Activated CD4-positive, alpha-beta T cell treated with anti-CD3 and anti-CD28 coated beads, Interleukin-2, amount 10 ng/mL, durations not matched to agents 7 days and 5 days (primary cell): ENCODE measurements at regions not wholly inside any gene's neighbourhood (a gene's known extent, or its start where the extent isn't known, plus 50 kb on each side); places are given as distances from the start of the nearest gene placed in this dataset.

Experiments
- CTCF ChIA-PET: fragments of 350-600 bp; sonication (Branson Sonifier 250); formaldehyde crosslinking; loops from one replicate; lab custom pipeline; 2021; ENCODE audit warnings: antibody characterized with exemption; lab: Charles Lee
- POLR2A ChIA-PET: fragments of 350-600 bp; sonication (Branson Sonifier 250); formaldehyde crosslinking; loops from one replicate; lab custom pipeline; 2021; ENCODE audit warnings: antibody characterized with exemption; lab: Charles Lee
- DNase-seq: peaks from one replicate; pipeline ENCODE4 v3.0.0-alpha.2; 2020
- H3K27ac Mint-ChIP-seq: one replicate; pipeline ENCODE4 v1.8.0; 2021; ENCODE audit warnings: mild to moderate bottlenecking, moderate library complexity, mixed read lengths
- H3K27me3 Mint-ChIP-seq: one replicate; pipeline ENCODE4 v1.8.0; 2021; ENCODE audit warnings: mixed read lengths
- H3K36me3 Mint-ChIP-seq: one replicate; pipeline ENCODE4 v1.8.0; 2021; ENCODE audit warnings: low read depth, mixed read lengths
- H3K4me1 Mint-ChIP-seq: one replicate; pipeline ENCODE4 v1.8.0; 2021; ENCODE audit warnings: mixed read lengths
- H3K4me3 Mint-ChIP-seq: one replicate; pipeline ENCODE4 v1.8.0; 2021; ENCODE audit warnings: mild to moderate bottlenecking, moderate library complexity, mixed read lengths
- H3K9me3 Mint-ChIP-seq: one replicate; pipeline ENCODE4 v1.8.0; 2021; ENCODE audit warnings: mixed read lengths

GRCh38 chr6:3926150-3926482 is 76.9 kb downstream of the FAM50B start:
- H3K27me3 Mint-ChIP-seq = peaks cover 9% of the 10 kb centered on the region
- H3K4me3 Mint-ChIP-seq = no peak overlapping the region
- POLR2A ChIA-PET = no interaction called here
- DNase-seq = no peak
- no peaks in the 10 kb centered on the region for H3K9me3 Mint-ChIP-seq
- no peaks in the 10 kb centered on the region for H3K4me1 Mint-ChIP-seq
- CTCF ChIA-PET = no interaction called here
- no peaks in the 10 kb centered on the region for H3K36me3 Mint-ChIP-seq
- no peak overlapping the region for H3K27ac Mint-ChIP-seq

DNA sequence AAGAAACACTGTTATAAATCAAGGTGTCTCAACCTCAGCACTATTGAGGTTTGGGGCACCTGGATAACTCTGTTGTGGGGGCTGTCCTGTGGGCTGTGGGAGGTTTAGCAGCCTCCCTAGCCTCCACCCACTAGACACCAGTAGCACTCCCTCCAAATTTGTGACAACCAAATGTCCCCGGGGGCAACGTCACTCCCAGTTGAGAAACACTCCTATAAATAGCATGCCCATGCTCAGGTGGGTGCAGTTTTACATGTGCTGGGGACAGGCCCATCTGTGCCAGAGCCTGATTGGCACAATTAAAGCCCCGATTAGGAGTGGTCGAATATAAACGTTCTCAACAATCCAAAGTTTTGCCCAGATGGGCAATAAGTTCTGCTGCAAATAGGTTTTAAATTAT is 78.9 kb downstream of the FAM50B start:
- Mint-ChIP-seq H3K9me3 (no peaks in the 10 kb centered on the region), H3K27me3 (peaks cover 6% of the 10 kb centered on the region), H3K4me1 (no peaks in the 10 kb centered on the region), H3K4me3 (no peak overlapping the region), H3K27ac (no peak overlapping the region), H3K36me3 (no peaks in the 10 kb centered on the region)
- ChIA-PET POLR2A (no interaction called here), CTCF (no interaction called here)
- no peak for DNase-seq

DNA sequence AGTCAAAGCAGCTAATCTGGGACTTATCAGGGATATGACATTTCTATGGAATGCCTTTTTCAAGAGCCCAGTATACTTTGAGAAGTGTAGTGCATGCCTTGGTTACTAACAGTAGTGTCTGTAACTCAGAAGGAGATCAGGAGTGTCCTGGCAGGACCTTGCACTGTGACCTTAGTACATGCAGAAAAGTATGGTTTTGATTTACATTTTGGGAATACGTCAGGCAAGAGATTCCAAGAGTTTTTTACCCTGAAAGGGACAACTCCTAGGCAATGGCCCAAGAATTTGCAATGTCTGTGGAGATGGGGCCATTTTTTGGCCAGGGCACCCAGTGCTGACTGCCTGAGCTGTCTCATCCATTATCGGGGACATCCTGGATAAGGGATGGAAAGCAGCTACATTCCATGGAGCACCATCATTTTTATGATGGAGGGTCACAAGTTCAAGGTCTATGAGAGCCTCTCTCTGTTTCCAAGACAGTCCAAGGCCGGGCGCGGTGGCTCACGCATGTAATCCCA is 80.2 kb downstream of the FAM50B start:
- H3K27ac Mint-ChIP-seq = no peak overlapping the region
- H3K4me3 Mint-ChIP-seq = no peak overlapping the region
- DNase-seq = no peak
- no peaks in the 10 kb centered on the region for H3K9me3 Mint-ChIP-seq
- ChIA-PET POLR2A (no interaction called here), CTCF (no interaction called here)
- H3K4me1 Mint-ChIP-seq = no peaks in the 10 kb centered on the region
- H3K36me3 Mint-ChIP-seq = no peaks in the 10 kb centered on the region
- peaks cover 6% of the 10 kb centered on the region for H3K27me3 Mint-ChIP-seq

- H3K9me3 Mint-ChIP-seq = no peaks in the 10 kb centered on the region
- no peaks in the 10 kb centered on the region for H3K4me1 Mint-ChIP-seq
- no peak overlapping the region for H3K4me3 Mint-ChIP-seq
- H3K27me3 Mint-ChIP-seq = peaks cover 30% of the 10 kb centered on the region
- POLR2A ChIA-PET = interaction anchor here (0.6 kb wide), 1 partner anchor 81 kb away, joined by 4 read pairs; no protein-coding TSS in a partner anchor
- no peaks in the 10 kb centered on the region for H3K36me3 Mint-ChIP-seq
- CTCF ChIA-PET = interaction anchor here (1.2 kb wide), 1 partner anchor 89 kb away, joined by 3 read pairs; the partner anchor contains the start of gene FAM50B
- no peak overlapping the region for H3K27ac Mint-ChIP-seq
- DNase-seq = no peak
These were observed 88.3 kb downstream of the FAM50B start for GRCh38 chr6:3937438-3937837.

DNA sequence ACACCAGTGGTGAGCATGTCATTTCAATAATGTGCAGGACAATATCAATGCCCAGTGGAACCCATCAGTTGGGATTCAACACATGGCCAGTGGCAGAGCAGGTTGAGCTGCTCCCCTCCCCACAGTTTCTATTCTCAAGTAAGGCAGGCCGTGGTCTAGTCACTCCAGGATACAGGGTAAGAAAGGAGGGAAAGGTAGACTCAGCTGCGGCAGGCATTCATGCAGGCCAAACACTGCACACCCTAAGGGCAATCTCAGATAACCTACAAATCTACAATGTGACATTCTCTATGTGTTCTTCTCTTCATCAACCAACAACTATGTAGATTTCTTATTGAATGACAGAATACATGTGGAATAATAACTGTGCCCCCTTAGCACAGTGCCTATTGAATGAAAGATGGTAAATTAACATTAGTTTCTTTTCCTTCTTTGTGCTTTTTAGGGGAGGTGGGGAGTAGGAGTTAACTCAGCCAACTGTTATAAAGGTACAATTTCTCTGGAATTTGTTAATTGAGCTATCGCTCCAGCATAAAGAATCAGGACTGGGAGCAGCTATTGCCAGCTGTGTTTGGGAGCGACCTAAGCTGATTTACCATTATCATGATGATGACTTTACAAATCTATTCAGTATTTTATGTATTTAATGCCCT is 89.7 kb downstream of the FAM50B start:
- Mint-ChIP-seq H3K36me3 (no peaks in the 10 kb centered on the region), H3K9me3 (no peaks in the 10 kb centered on the region), H3K27me3 (peaks cover 31% of the 10 kb centered on the region), H3K27ac (no peak overlapping the region), H3K4me1 (peaks cover 3% of the 10 kb centered on the region), H3K4me3 (no peak overlapping the region)
- ChIA-PET POLR2A (no interaction called here), CTCF (interaction anchor here (1.2 kb wide), 1 partner anchor 90 kb away, joined by 3 read pairs; the partner anchor contains the start of gene FAM50B)
- no peak for DNase-seq

DNA sequence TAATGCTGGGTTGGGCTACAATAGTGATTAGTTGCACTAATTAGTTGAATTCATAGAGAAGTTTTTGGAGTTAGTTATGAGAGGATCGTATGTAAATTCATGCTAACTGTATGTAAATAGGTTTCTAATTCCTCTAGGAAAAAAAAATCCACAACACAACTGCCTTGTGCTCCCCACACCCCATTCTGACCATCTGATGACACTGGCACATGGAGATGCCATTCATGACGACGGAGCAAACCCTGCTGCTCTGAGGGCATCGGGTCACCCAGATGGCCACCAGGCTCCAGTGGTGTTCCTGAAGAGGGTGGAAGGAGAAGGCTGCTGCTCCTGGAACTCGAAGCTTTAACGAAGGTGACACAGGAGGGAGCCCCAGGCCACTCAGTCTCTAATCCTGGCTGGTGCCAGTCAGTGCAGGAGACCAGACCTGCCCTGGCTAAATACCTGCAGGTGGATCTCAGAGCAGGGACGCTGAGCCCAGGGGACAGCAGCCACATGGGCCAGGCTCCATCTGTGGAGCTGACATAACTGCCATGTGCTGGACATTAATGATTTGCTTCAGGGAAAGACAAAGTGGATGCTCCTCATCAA is 90.3 kb downstream of the FAM50B start:
- no peak overlapping the region for H3K27ac Mint-ChIP-seq
- H3K27me3 Mint-ChIP-seq = peaks cover 35% of the 10 kb centered on the region

GRCh38 chr6:3939964-3940363 is 90.8 kb downstream of the FAM50B start:
- no peak overlapping the region for H3K27ac Mint-ChIP-seq
- CTCF ChIA-PET = interaction anchor here (1.7 kb wide), 1 partner anchor 10 kb away, joined by 6 read pairs; no protein-coding TSS in a partner anchor
- H3K4me3 Mint-ChIP-seq = no peak overlapping the region
- no peaks in the 10 kb centered on the region for H3K9me3 Mint-ChIP-seq
- H3K4me1 Mint-ChIP-seq = peaks cover 3% of the 10 kb centered on the region
- POLR2A ChIA-PET = no interaction called here
- no peaks in the 10 kb centered on the region for H3K36me3 Mint-ChIP-seq
- peaks cover 40% of the 10 kb centered on the region for H3K27me3 Mint-ChIP-seq
- DNase-seq = no peak

More for the DNA sequence above, 90.3 kb downstream of the FAM50B start:
- Mint-ChIP-seq H3K4me3 (no peak overlapping the region), H3K36me3 (no peaks in the 10 kb centered on the region), H3K4me1 (peaks cover 3% of the 10 kb centered on the region), H3K9me3 (no peaks in the 10 kb centered on the region)
- DNase-seq = no peak
- CTCF ChIA-PET = interaction anchor here (1.7 kb wide), 1 partner anchor 11 kb away, joined by 6 read pairs; no protein-coding TSS in a partner anchor
- POLR2A ChIA-PET = no interaction called here

- Mint-ChIP-seq H3K4me1 (peaks cover 3% of the 10 kb centered on the region), H3K27me3 (peaks cover 41% of the 10 kb centered on the region), H3K27ac (no peak overlapping the region), H3K4me3 (no peak overlapping the region), H3K9me3 (no peaks in the 10 kb centered on the region), H3K36me3 (no peaks in the 10 kb centered on the region)
- POLR2A ChIA-PET = interaction anchor here (0.7 kb wide), 1 partner anchor 74 kb away, joined by 3 read pairs; no protein-coding TSS in a partner anchor
- CTCF ChIA-PET = interaction anchor here (1.7 kb wide), 1 partner anchor 9 kb away, joined by 6 read pairs; no protein-coding TSS in a partner anchor
- DNase-seq = no peak
These were observed 91.5 kb downstream of the FAM50B start for GRCh38 chr6:3940703-3941102.

DNA sequence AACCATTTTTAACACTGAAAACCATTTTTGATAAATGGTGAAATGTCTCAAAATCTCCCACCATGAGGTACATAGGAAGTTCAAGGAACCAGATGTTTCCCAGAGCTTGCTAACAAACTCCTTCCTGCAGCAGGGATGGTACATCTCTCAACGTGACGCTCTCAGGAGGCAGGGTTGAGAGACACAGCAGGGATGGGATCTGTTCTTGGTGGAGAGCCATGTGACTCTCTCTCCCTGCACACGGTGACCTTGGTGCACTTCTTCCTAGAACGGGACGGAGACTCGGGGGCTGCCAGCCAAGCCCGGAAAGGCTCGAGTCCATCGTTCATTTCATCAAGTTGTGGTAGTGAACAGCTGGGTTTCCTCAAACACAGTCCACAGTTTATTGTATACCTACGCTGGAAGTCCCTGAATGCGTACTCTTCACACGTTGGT is 94.2 kb downstream of the FAM50B start:
- ChIA-PET POLR2A (no interaction called here), CTCF (interaction anchor here (0.6 to 0.7 kb wide), 3 partner anchors 20 to 108 kb away, joined by 3 to 4 read pairs (median 3); no protein-coding TSS in a partner anchor)
- H3K4me1 Mint-ChIP-seq = peaks cover 3% of the 10 kb centered on the region
- no peak overlapping the region for H3K27ac Mint-ChIP-seq
- H3K4me3 Mint-ChIP-seq = no peak overlapping the region
- H3K27me3 Mint-ChIP-seq = peaks cover 36% of the 10 kb centered on the region
- H3K36me3 Mint-ChIP-seq = no peaks in the 10 kb centered on the region
- no peak for DNase-seq
- no peaks in the 10 kb centered on the region for H3K9me3 Mint-ChIP-seq

GRCh38 chr6:3944246-3944645 is 95.1 kb downstream of the FAM50B start:
- H3K4me3 Mint-ChIP-seq = no peak overlapping the region
- POLR2A ChIA-PET = no interaction called here
- H3K4me1 Mint-ChIP-seq = peaks cover 3% of the 10 kb centered on the region
- no peak for DNase-seq
- H3K27me3 Mint-ChIP-seq = peaks cover 45% of the 10 kb centered on the region
- no peak overlapping the region for H3K27ac Mint-ChIP-seq
- CTCF ChIA-PET = no interaction called here
- no peaks in the 10 kb centered on the region for H3K9me3 Mint-ChIP-seq
- no peaks in the 10 kb centered on the region for H3K36me3 Mint-ChIP-seq

DNA sequence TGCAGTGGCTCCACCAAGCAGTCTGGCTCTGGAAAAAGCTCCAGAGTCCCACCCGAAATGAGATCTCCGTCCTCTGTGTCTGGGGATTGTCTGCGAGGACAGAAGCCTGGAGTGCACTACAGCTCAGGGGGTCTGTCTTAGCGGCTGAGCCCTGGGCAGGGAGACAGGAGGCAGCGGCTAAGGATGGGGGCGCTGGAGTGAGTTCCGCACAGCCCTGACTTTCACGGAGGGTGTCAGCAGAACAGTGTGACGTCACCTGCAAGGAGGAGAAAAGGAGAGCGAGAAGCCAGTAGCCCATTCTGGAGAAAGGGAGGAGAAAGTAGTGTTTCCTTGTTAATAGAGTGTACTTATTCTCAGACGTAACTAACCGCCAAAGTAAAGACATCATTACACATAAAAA is 97.6 kb downstream of the FAM50B start:
- peaks cover 3% of the 10 kb centered on the region for H3K9me3 Mint-ChIP-seq
- ChIA-PET CTCF (no interaction called here), POLR2A (no interaction called here)

GRCh38 chr6:3948866-3949265 is 99.7 kb downstream of the FAM50B start:
- no peak overlapping the region for H3K4me3 Mint-ChIP-seq
- no peaks in the 10 kb centered on the region for H3K4me1 Mint-ChIP-seq
- H3K9me3 Mint-ChIP-seq = peaks cover 5% of the 10 kb centered on the region
- H3K27me3 Mint-ChIP-seq = peaks cover 63% of the 10 kb centered on the region
- no peak overlapping the region for H3K27ac Mint-ChIP-seq
- CTCF ChIA-PET = interaction anchor here (0.7 to 2.4 kb wide), 2 partner anchors 9 to 16 kb away, joined by 3 to 6 read pairs; no protein-coding TSS in a partner anchor
- POLR2A ChIA-PET = no interaction called here
- DNase-seq = no peak
- no peaks in the 10 kb centered on the region for H3K36me3 Mint-ChIP-seq

More for the DNA sequence above, 97.6 kb downstream of the FAM50B start:
- Mint-ChIP-seq H3K4me3 (no peak overlapping the region), H3K4me1 (peaks cover 3% of the 10 kb centered on the region), H3K27me3 (peaks cover 51% of the 10 kb centered on the region), H3K36me3 (no peaks in the 10 kb centered on the region), H3K27ac (no peak overlapping the region)
- DNase-seq = no peak

DNA sequence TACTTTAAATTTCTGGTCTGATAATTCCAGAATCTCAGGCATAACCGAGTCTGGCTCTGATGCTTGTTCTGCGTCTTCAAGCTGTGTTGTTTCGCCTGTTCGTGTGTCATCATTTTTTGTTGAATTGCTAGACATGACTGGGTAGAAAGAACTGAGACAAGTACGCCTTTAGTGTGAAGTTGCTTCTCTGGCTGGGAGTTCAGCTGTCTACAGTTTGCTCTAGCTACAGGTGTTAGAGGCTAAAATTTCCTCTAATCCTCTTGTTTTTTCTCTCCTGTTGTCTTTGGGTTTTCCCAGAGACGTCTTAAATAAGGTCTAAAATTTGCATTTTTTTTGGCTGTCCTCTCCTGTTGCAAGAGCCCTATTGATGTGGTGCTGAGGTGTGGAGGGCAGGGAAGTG is 100.3 kb downstream of the FAM50B start:
- H3K27ac Mint-ChIP-seq = no peak overlapping the region
- H3K9me3 Mint-ChIP-seq = peaks cover 5% of the 10 kb centered on the region
- ChIA-PET POLR2A (no interaction called here), CTCF (interaction anchor here (0.7 to 2.4 kb wide), 2 partner anchors 9 to 17 kb away, joined by 3 to 6 read pairs; no protein-coding TSS in a partner anchor)
- peaks cover 64% of the 10 kb centered on the region for H3K27me3 Mint-ChIP-seq
- H3K36me3 Mint-ChIP-seq = no peaks in the 10 kb centered on the region
- H3K4me1 Mint-ChIP-seq = no peaks in the 10 kb centered on the region
- DNase-seq = no peak
- no peak overlapping the region for H3K4me3 Mint-ChIP-seq
